Fibroblast of lung (primary cell): ENCODE measurements at regions not wholly inside any gene's neighbourhood (a gene's known extent, or its start where the extent isn't known, plus 50 kb on each side); places are given as distances from the start of the nearest gene placed in this dataset.

Experiments used
- DNase-seq, 2 donors: peaks; one replicate each; pipeline versions ENCODE4 v3.0.0 to v3.0.0-alpha.2; 2010; ENCODE audit warnings: low read depth in 2 of 2
- H2AFZ ChIP-seq: 2 replicates; pipeline ENCODE4 v1.5.1; 2012; ENCODE audit warnings: low read length, control low read depth, inconsistent platforms
- H3K27ac ChIP-seq: 2 replicates; pipeline ENCODE4 v1.5.1; 2011; ENCODE audit warnings: low read length, control low read depth; ENCODE audit not compliant: insufficient read depth
- H3K27me3 ChIP-seq: 2 replicates; pipeline ENCODE4 v1.5.1; 2011; ENCODE audit warnings: mild to moderate bottlenecking, low read length; ENCODE audit not compliant: control insufficient read depth, insufficient read depth
- H3K36me3 ChIP-seq: 2 replicates; pipeline ENCODE4 v1.5.1; 2011; ENCODE audit warnings: low read length; ENCODE audit not compliant: control insufficient read depth, insufficient read depth
- H3K4me1 ChIP-seq: 2 replicates; pipeline ENCODE4 v1.5.1; 2011; ENCODE audit warnings: low read length; ENCODE audit not compliant: control insufficient read depth, insufficient read depth; ENCODE audit errors: extremely low read depth
- H3K4me2 ChIP-seq: 2 replicates; pipeline ENCODE4 v1.5.1; 2011; ENCODE audit warnings: low read length, control low read depth; ENCODE audit not compliant: insufficient read depth; ENCODE audit errors: extremely low read depth
- H3K4me3 ChIP-seq, 4 experiments: fragments of 200-600 bp in 1 of 4; sonication (generic) in 1 of 4; replicated peaks in 1 of 4; 2 replicates each; pipeline ENCODE4 v1.5.1; 2011 to 2016; ENCODE audit warnings: low read length in 4 of 4, low read depth in 3 of 4, mild to moderate bottlenecking in 3 of 4, control low read depth in 2 of 4, inconsistent platforms in 1 of 4, mixed read lengths in 1 of 4; ENCODE audit not compliant: insufficient read depth in 1 of 4; ENCODE audit errors: control extremely low read depth in 1 of 4
- H3K79me2 ChIP-seq: 2 replicates; pipeline ENCODE4 v1.5.1; 2012; ENCODE audit warnings: mild to moderate bottlenecking, low read length, inconsistent platforms; ENCODE audit not compliant: control insufficient read depth, insufficient read depth
- H3K9ac ChIP-seq: 2 replicates; pipeline ENCODE4 v1.5.1; 2011; ENCODE audit warnings: mild to moderate bottlenecking, low read length, control low read depth; ENCODE audit not compliant: insufficient read depth
- H3K9me3 ChIP-seq: 2 replicates; pipeline ENCODE4 v1.5.1; 2012; ENCODE audit warnings: low read depth, low read length; ENCODE audit not compliant: control insufficient read depth, insufficient read depth
- H4K20me1 ChIP-seq: 2 replicates; pipeline ENCODE4 v1.5.1; 2011; ENCODE audit warnings: low read length; ENCODE audit not compliant: control insufficient read depth, insufficient read depth; ENCODE audit errors: extremely low read depth
- EZH2 ChIP-seq: IDR thresholded peaks from 2 replicates; pipeline ENCODE4 v1.5.1; 2012; ENCODE audit warnings: low read length, control low read depth, mild to moderate bottlenecking; ENCODE audit errors: missing control alignments
- TF ChIP-seq, protein P1 (sequence below), 2 donors: IDR thresholded peaks in 1 of 2; conservative IDR thresholded peaks in 1 of 2; 1 replicate in 1 of 2; 2 replicates in 1 of 2; pipeline ENCODE4 v1.5.1; 2011 to 2012; ENCODE audit warnings: low read length in 2 of 2, control low read depth in 1 of 2, inconsistent platforms in 1 of 2, low read depth in 1 of 2, mild to moderate bottlenecking in 1 of 2

- Histone ChIP-seq H3K4me3 (no peak overlapping the region), H3K79me2 (no peaks in the 10 kb centered on the region), H3K27me3 (no peaks in the 10 kb centered on the region), H3K9me3 (no peaks in the 10 kb centered on the region), H3K9ac (no peak overlapping the region), H3K36me3 (no peaks in the 10 kb centered on the region), H3K27ac (no peak overlapping the region), H4K20me1 (no peaks in the 10 kb centered on the region), H3K4me1 (peaks cover 13% of the 10 kb centered on the region), H2AFZ (peak overlapping the region; percentile 22), H3K4me2 (no peak overlapping the region)
- TF ChIP-seq EZH2 = no peak
- TF ChIP-seq, protein P1, sequence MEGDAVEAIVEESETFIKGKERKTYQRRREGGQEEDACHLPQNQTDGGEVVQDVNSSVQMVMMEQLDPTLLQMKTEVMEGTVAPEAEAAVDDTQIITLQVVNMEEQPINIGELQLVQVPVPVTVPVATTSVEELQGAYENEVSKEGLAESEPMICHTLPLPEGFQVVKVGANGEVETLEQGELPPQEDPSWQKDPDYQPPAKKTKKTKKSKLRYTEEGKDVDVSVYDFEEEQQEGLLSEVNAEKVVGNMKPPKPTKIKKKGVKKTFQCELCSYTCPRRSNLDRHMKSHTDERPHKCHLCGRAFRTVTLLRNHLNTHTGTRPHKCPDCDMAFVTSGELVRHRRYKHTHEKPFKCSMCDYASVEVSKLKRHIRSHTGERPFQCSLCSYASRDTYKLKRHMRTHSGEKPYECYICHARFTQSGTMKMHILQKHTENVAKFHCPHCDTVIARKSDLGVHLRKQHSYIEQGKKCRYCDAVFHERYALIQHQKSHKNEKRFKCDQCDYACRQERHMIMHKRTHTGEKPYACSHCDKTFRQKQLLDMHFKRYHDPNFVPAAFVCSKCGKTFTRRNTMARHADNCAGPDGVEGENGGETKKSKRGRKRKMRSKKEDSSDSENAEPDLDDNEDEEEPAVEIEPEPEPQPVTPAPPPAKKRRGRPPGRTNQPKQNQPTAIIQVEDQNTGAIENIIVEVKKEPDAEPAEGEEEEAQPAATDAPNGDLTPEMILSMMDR (conservative IDR thresholded peaks at IDR 0.05 in 1 of 2, IDR thresholded peaks at IDR 0.05 in 1 of 2; ENCODE audit: low read depth in 1 of 2, low read length in 2 of 2) = no peak
- peak in 1 of 2 donors; percentile 31 for DNase-seq
Measured at GRCh38 chr17:68775318-68775717, 174.2 kb upstream of the FAM20A start.

GRCh38 chr17:68771867-68772515, 170.8 kb upstream of the FAM20A start:
- Histone ChIP-seq H2AFZ (peak overlapping the region; percentile 91), H3K9ac (no peak overlapping the region), H3K27me3 (no peaks in the 10 kb centered on the region), H3K36me3 (no peaks in the 10 kb centered on the region), H3K4me3 (peak overlapping the region in 2 of 4 experiments; percentile 19 to 23), H3K4me2 (peak overlapping the region; percentile 93), H3K27ac (no peak overlapping the region), H3K79me2 (no peaks in the 10 kb centered on the region), H3K4me1 (peaks cover 7% of the 10 kb centered on the region), H4K20me1 (no peaks in the 10 kb centered on the region), H3K9me3 (no peaks in the 10 kb centered on the region)
- DNase-seq = peak; percentile 60 to 87
- TF ChIP-seq, protein P1 (conservative IDR thresholded peaks at IDR 0.05 in 1 of 2, IDR thresholded peaks at IDR 0.05 in 1 of 2; ENCODE audit: low read depth in 1 of 2, low read length in 2 of 2) = peak; percentile 77 to 78
- TF ChIP-seq EZH2 = no peak

DNA sequence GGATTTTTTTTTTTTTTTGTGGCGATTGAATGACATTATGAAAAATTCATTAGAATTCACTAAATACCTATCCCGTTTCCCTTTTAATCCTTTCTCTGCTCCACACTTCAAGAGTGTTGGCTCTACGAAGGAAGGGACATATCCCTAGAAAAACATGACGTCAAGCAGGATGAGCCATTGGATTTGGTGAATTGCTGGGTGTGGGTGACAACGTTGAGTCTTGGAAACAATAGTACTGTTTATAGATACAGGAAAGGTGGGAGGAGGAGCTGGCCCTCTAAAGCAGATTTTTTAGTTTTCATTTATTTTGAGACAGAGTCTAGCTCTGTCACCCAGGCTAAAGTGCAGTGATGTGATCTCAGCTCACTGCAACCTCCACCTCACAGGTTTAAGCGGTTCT, 167.6 kb upstream of the FAM20A start:
- no peak overlapping the region for H3K9ac ChIP-seq
- H3K4me1 ChIP-seq = no peaks in the 10 kb centered on the region
- no peaks in the 10 kb centered on the region for H4K20me1 ChIP-seq
- no peak overlapping the region for H2AFZ ChIP-seq
- H3K4me2 ChIP-seq = no peak overlapping the region
- H3K4me3 ChIP-seq = no peak overlapping the region
- no peak overlapping the region for H3K27ac ChIP-seq
- no peaks in the 10 kb centered on the region for H3K9me3 ChIP-seq
- no peak for TF ChIP-seq EZH2
- TF ChIP-seq, protein P1 (conservative IDR thresholded peaks at IDR 0.05 in 1 of 2, IDR thresholded peaks at IDR 0.05 in 1 of 2; ENCODE audit: low read depth in 1 of 2, low read length in 2 of 2) = no peak
- H3K27me3 ChIP-seq = no peaks in the 10 kb centered on the region
- no peak for DNase-seq
- H3K79me2 ChIP-seq = no peaks in the 10 kb centered on the region
- H3K36me3 ChIP-seq = no peaks in the 10 kb centered on the region
